ENCODE measurements at regions not wholly inside any gene's neighbourhood (a gene's known extent, or its start where the extent isn't known, plus 50 kb on each side); places are given as distances from the start of the nearest gene placed in this dataset.

GRCh38 chr5:29054694-29055093 lies 2016.3 kb upstream of the CDH9 start:
- Mint-ChIP-seq H3K4me1 (ENCODE audit: low read depth) (peaks cover 9% of the 10 kb centered on the region), H3K27me3 (ENCODE audit: low read depth) (peaks cover 3% of the 10 kb centered on the region), H3K9me3 (ENCODE audit: low read depth) (peaks cover 2% of the 10 kb centered on the region), H3K4me3 (ENCODE audit: unreplicated experiment) (no peak overlapping the region), H3K27ac (ENCODE audit: unreplicated experiment) (no peak overlapping the region), H3K36me3 (ENCODE audit: low read depth) (no peaks in the 10 kb centered on the region)
- no peak for DNase-seq (ENCODE audit: low spot score)
- no peak for TF ChIP-seq CTCF (IDR thresholded peaks at IDR 0.05)

GRCh38 chr5:29054282-29054681 lies 2015.9 kb upstream of the CDH9 start:
- no peak for TF ChIP-seq CTCF (IDR thresholded peaks at IDR 0.05)
- H3K4me3 Mint-ChIP-seq (ENCODE audit: unreplicated experiment), result no peak overlapping the region
- no peak for DNase-seq (ENCODE audit: low spot score)
- H3K9me3 Mint-ChIP-seq (ENCODE audit: low read depth), result peaks cover 2% of the 10 kb centered on the region
- H3K27ac Mint-ChIP-seq (ENCODE audit: unreplicated experiment), result no peak overlapping the region
- peaks cover 3% of the 10 kb centered on the region for H3K27me3 Mint-ChIP-seq (ENCODE audit: low read depth)
- peaks cover 9% of the 10 kb centered on the region for H3K4me1 Mint-ChIP-seq (ENCODE audit: low read depth)
- no peaks in the 10 kb centered on the region for H3K36me3 Mint-ChIP-seq (ENCODE audit: low read depth)

DNA sequence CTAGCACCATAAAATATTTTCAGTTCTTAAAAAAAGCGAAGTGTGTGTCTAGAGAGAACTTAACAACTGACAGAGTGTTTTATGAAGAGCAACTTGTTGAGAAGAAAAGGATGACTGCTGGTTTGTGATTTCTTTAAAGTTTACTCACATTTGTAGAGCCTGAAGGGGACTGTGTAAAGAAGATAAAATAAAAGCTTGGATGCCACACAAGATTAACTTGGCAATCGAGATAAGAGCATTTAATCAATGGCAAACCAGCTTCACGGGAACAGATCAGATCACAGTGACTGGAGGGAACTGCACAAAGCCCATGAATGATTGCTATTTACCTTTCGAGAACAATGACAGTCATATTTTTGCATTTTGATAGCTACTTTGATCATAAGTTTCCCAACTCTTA lies 2013.1 kb upstream of the CDH9 start:
- H3K4me3 Mint-ChIP-seq (ENCODE audit: unreplicated experiment), result no peak overlapping the region
- peaks cover 5% of the 10 kb centered on the region for H3K27me3 Mint-ChIP-seq (ENCODE audit: low read depth)
- H3K9me3 Mint-ChIP-seq (ENCODE audit: low read depth), result no peaks in the 10 kb centered on the region
- no peak for TF ChIP-seq CTCF (IDR thresholded peaks at IDR 0.05)
- H3K36me3 Mint-ChIP-seq (ENCODE audit: low read depth), result no peaks in the 10 kb centered on the region
- DNase-seq (ENCODE audit: low spot score), result no peak
- H3K27ac Mint-ChIP-seq (ENCODE audit: unreplicated experiment), result no peak overlapping the region
- H3K4me1 Mint-ChIP-seq (ENCODE audit: low read depth), result peaks cover 9% of the 10 kb centered on the region

DNA sequence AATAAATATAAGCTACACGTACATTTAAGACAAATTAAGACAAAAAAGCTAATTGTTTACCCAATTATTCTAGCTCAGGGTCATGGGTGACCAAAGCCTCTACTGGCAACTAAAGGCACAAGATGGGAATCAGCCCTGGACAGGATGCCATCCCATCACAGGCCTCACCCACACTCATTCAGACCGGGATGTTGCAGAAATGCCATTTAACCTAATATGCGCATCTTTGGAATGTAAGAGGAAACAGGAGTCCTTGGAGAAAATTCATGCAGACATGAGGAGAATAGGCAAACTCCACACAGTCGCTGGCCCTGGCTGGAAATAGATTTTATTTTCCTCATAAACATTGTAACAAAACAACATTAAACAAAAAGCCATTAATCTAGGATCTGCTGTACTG lies 2003.8 kb upstream of the CDH9 start:
- Mint-ChIP-seq H3K36me3 (ENCODE audit: low read depth) (no peaks in the 10 kb centered on the region), H3K4me1 (ENCODE audit: low read depth) (peaks cover 2% of the 10 kb centered on the region), H3K27ac (ENCODE audit: unreplicated experiment) (no peak overlapping the region), H3K27me3 (ENCODE audit: low read depth) (peaks cover 3% of the 10 kb centered on the region), H3K9me3 (ENCODE audit: low read depth) (no peaks in the 10 kb centered on the region), H3K4me3 (ENCODE audit: unreplicated experiment) (no peak overlapping the region)
- TF ChIP-seq CTCF (IDR thresholded peaks at IDR 0.05), result no peak
- DNase-seq (ENCODE audit: low spot score), result no peak

DNA sequence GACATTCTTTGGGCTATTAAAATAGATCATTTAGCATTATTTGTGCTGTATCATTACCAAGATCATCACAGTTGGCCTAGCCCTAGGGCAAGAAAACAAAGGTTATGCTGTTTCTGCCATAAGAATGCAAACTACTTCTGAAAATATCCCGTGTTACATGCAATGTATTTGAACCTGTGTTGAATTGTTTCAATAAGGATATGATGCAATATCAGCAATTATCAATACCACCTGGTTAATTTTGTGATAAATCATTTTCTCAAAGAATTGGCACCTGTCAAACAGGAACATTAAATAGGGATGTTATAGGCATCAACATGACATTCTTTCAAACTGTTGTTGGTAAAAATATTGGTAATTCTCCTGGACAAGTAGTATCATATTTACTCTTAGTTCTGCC lies 2002.0 kb upstream of the CDH9 start:
- DNase-seq (ENCODE audit: low spot score), result no peak
- Mint-ChIP-seq H3K27ac (ENCODE audit: unreplicated experiment) (no peak overlapping the region), H3K4me1 (ENCODE audit: low read depth) (peaks cover 2% of the 10 kb centered on the region), H3K9me3 (ENCODE audit: low read depth) (no peaks in the 10 kb centered on the region), H3K27me3 (ENCODE audit: low read depth) (peaks cover 3% of the 10 kb centered on the region), H3K36me3 (ENCODE audit: low read depth) (no peaks in the 10 kb centered on the region), H3K4me3 (ENCODE audit: unreplicated experiment) (no peak overlapping the region)
- no peak for TF ChIP-seq CTCF (IDR thresholded peaks at IDR 0.05)
